WI38 (cell line): ENCODE measurements at regions not wholly inside any gene's neighbourhood (a gene's known extent, or its start where the extent isn't known, plus 50 kb on each side); places are given as distances from the start of the nearest gene placed in this dataset.

ENCODE experiments used
- H3K4me3 ChIP-seq: 2 replicates; pipeline ENCODE4 v1.5.1; 2011; ENCODE audit warnings: low read depth, mild to moderate bottlenecking, control low read depth, low read length
- TF ChIP-seq, protein P1 (sequence below): IDR thresholded peaks from 2 replicates; pipeline ENCODE4 v1.5.1; 2012; ENCODE audit warnings: low read depth, mild to moderate bottlenecking, control low read depth, low read length

DNA sequence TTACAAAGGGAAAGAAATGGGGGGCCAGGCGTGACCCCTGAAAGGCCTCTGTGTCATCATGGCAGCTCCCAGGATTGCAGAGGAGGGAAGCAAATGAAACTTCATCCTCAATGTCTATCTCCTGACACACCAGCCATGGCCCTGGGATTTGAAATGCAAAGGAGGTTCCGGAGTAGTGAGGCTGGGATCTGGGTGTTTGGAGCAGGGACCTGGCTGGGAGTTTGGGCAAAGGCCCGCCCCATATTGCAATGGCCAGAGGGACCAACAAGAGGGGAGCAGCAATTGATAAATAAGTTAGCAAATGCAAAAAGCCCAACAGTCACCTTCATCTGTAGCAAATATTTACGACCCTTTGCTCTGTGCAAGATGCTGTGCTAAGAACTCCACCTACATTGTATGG is 77.7 kb upstream of the CCND1 start:
- TF ChIP-seq, protein P1, sequence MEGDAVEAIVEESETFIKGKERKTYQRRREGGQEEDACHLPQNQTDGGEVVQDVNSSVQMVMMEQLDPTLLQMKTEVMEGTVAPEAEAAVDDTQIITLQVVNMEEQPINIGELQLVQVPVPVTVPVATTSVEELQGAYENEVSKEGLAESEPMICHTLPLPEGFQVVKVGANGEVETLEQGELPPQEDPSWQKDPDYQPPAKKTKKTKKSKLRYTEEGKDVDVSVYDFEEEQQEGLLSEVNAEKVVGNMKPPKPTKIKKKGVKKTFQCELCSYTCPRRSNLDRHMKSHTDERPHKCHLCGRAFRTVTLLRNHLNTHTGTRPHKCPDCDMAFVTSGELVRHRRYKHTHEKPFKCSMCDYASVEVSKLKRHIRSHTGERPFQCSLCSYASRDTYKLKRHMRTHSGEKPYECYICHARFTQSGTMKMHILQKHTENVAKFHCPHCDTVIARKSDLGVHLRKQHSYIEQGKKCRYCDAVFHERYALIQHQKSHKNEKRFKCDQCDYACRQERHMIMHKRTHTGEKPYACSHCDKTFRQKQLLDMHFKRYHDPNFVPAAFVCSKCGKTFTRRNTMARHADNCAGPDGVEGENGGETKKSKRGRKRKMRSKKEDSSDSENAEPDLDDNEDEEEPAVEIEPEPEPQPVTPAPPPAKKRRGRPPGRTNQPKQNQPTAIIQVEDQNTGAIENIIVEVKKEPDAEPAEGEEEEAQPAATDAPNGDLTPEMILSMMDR = no peak

DNA sequence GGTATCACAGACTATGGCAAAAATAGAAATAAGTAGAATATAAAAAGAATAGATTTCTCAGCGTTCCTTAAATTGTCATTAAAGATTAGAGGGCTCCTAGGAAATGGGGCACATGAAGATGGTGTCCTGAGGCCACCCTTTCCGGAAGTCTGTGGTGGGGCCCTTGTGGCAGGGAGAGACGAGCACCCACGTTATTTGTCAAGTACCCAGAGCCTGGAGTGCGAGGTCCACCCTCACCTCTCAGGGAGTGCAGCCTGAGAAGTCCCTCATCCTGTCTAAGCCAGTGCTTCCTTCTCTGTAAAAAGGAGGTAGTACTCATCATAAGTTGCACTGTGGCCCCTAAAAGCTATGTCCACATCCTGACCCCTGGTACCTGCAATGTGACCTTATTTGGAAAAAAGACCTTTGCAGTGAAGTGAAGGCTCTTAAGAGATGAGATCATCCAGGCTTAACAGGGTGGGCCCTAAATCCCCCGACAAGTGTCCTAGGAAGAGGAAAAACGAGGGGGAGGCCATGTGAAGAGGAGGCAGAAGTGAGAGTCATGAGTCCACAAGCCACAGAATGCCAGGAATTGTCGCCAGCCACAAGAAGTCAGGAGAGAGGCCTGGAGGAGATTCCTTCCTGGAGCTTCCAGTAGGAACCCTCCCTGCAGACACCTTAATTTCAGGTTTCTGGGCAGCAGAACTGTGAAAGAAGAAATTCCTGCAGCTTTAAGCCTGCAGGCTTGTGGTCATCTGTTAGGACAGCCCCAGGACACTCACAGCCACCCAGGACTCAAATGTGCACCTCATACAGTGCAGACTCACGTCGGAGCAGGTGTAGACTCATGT is 76.8 kb upstream of the CCND1 start:
- TF ChIP-seq, protein P1 = no peak
- no peak overlapping the region for H3K4me3 ChIP-seq

More for the DNA sequence above, 77.7 kb upstream of the CCND1 start:
- no peak overlapping the region for H3K4me3 ChIP-seq

- TF ChIP-seq, protein P1 = no peak
- no peak overlapping the region for H3K4me3 ChIP-seq
These were observed 75.0 kb upstream of the CCND1 start for GRCh38 chr11:69566001-69566400.

GRCh38 chr11:69567951-69568808 is 72.8 kb upstream of the CCND1 start:
- TF ChIP-seq, protein P1 = no peak
- H3K4me3 ChIP-seq = no peak overlapping the region

DNA sequence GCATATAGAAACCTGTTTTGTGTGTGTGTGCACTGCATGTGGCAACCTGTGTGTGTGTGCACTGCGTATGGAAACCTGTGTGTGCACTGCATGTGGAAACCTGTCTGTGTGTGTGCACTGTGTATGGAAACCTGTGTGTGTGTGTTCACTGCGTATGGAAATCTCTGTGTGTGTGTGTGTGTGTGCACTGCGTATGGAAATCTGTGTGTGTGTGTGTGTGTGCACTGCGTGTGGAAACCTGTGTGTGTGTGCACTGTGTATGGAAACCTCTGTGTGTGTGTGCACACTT is 72.2 kb upstream of the CCND1 start:
- H3K4me3 ChIP-seq = no peak overlapping the region
- TF ChIP-seq, protein P1 = no peak

GRCh38 chr11:69569306-69570200 is 71.4 kb upstream of the CCND1 start:
- no peak overlapping the region for H3K4me3 ChIP-seq
- TF ChIP-seq, protein P1 = no peak
